Esophagus squamous epithelium (tissue), 4 donors: ENCODE measurements at regions not wholly inside any gene's neighbourhood (a gene's known extent, or its start where the extent isn't known, plus 50 kb on each side); places are given as distances from the start of the nearest gene placed in this dataset.

Source experiments
- CTCF ChIP-seq, 6 experiments: fragments of 450-650 bp in 4 of 6; fragments of 200-600 bp in 2 of 6; sonication (generic) in 2 of 6; IDR thresholded peaks; one replicate each; pipeline ENCODE4 v1.5.1; 2016 to 2019; ENCODE audit warnings: antibody characterized with exemption in 6 of 6, mild to moderate bottlenecking in 4 of 6, moderate library complexity in 4 of 6
- POLR2A ChIP-seq, 4 donors: fragments of 450-650 bp; IDR thresholded peaks; one replicate each; pipeline ENCODE4 v1.6.1; 2017; ENCODE audit warnings: antibody characterized with exemption in 4 of 4, mild to moderate bottlenecking in 4 of 4, moderate library complexity in 3 of 4

DNA sequence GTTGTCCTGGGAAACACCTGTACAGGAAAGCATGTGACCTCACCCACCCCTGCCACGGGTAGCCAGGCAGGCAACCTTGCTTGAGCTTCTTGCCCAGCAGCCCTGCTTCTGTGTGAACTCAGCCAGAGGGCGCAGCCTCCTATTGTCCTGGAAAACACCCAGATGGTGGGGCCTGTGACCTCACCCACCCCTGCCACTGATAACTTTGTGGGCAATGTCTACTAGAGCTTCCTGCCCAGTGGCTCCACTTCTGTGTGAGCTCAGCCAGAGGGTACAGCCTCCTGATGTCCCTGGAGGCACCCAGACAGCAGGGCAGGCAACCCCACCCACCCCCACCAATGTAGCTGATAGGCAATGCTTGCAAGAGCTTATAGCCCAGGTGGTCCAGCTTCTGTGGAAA, 146.3 kb downstream of the DTHD1 start:
- TF ChIP-seq CTCF (IDR thresholded peaks at IDR 0.05) (no peak), POLR2A (IDR thresholded peaks at IDR 0.05) (no peak)
